Activated CD4-positive, alpha-beta T cell treated with anti-CD3 and anti-CD28 coated beads, Interleukin-2, amount 10 ng/mL, durations not matched to agents 7 days and 5 days (primary cell): ENCODE measurements at regions not wholly inside any gene's neighbourhood (a gene's known extent, or its start where the extent isn't known, plus 50 kb on each side); places are given as distances from the start of the nearest gene placed in this dataset.

ENCODE experiments used
- CTCF ChIA-PET: fragments of 350-600 bp; sonication (Branson Sonifier 250); formaldehyde crosslinking; loops from one replicate; lab custom pipeline; 2021; ENCODE audit warnings: antibody characterized with exemption; lab: Charles Lee
- POLR2A ChIA-PET: fragments of 350-600 bp; sonication (Branson Sonifier 250); formaldehyde crosslinking; loops from one replicate; lab custom pipeline; 2021; ENCODE audit warnings: antibody characterized with exemption; lab: Charles Lee
- DNase-seq: peaks from one replicate; pipeline ENCODE4 v3.0.0-alpha.2; 2020
- H3K27ac Mint-ChIP-seq: one replicate; pipeline ENCODE4 v1.8.0; 2021; ENCODE audit warnings: mild to moderate bottlenecking, moderate library complexity, mixed read lengths
- H3K27me3 Mint-ChIP-seq: one replicate; pipeline ENCODE4 v1.8.0; 2021; ENCODE audit warnings: mixed read lengths
- H3K36me3 Mint-ChIP-seq: one replicate; pipeline ENCODE4 v1.8.0; 2021; ENCODE audit warnings: low read depth, mixed read lengths
- H3K4me1 Mint-ChIP-seq: one replicate; pipeline ENCODE4 v1.8.0; 2021; ENCODE audit warnings: mixed read lengths
- H3K4me3 Mint-ChIP-seq: one replicate; pipeline ENCODE4 v1.8.0; 2021; ENCODE audit warnings: mild to moderate bottlenecking, moderate library complexity, mixed read lengths
- H3K9me3 Mint-ChIP-seq: one replicate; pipeline ENCODE4 v1.8.0; 2021; ENCODE audit warnings: mixed read lengths

DNA sequence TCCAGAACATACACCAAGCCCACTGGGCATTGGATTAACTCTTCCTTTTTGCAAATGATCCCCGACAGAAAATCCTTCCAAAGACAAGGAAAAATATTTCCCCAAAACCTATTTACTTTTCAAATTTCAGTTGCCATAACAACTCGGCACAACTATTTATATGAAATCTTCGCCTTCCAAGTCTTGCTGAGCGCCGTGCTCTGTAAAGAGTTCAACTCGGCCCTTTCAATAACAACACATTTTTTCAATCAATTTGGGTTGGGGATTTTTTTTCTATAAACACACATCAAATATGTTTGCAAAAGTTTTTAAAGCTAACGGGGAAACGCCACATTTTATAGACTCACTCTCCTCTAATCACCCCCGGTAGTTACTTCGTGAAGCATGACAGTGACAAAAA lies 333.8 kb downstream of the MN1 start:
- Mint-ChIP-seq H3K36me3 (no peaks in the 10 kb centered on the region), H3K27me3 (no peaks in the 10 kb centered on the region), H3K4me1 (no peaks in the 10 kb centered on the region), H3K4me3 (no peak overlapping the region), H3K27ac (no peak overlapping the region), H3K9me3 (peaks cover 3% of the 10 kb centered on the region)
- POLR2A ChIA-PET = no interaction called here
- CTCF ChIA-PET = no interaction called here
- no peak for DNase-seq

DNA sequence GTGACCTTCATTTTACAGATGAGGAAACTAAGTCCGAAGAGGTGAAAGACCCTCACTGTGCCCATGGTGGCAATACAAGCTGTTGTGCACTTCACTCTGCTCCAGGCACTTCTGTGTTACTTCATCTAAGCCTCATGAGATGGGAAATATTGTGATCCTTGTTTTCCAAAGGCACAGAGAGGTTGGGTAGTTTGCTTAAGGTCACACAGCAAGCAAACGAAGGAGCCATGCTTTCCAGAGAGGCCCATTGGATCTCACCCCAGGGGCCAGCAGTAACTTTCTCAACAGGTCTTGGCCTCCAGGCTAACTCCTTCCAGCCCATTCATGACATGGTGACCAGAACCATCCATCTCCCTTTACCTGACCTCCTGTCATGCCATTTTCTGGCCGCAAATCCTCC lies 332.8 kb downstream of the MN1 start:
- Mint-ChIP-seq H3K4me3 (no peak overlapping the region), H3K4me1 (no peaks in the 10 kb centered on the region)
- POLR2A ChIA-PET = no interaction called here

DNA sequence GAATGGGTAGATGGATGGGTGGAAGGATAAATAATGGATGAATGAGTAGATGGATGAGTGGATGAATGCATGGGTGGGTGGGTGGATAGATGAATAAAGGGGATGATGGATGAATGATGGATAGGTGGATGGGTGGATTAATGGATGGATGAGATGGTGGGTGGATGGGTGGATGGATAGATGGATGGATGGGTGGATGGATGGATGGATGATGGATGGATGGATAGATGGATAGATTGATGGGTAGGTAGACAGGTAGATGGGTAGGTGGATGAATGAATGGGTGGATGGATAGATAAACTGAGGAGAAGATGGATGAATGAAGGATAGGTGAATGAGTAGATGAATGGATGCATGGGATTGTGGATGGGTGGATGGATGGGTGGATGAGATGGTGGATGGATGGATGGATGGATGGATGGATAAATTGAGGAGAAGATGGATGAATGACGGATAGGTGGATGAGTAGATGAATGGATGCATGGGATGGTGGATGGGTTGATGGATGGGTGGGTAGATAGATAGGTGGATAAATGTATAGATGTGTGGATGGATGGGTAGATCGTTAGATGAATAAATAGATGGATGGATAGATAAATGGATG lies 331.3 kb downstream of the MN1 start:
- POLR2A ChIA-PET = no interaction called here
- no peaks in the 10 kb centered on the region for H3K4me1 Mint-ChIP-seq
- no peaks in the 10 kb centered on the region for H3K9me3 Mint-ChIP-seq
- no peak for DNase-seq
- H3K36me3 Mint-ChIP-seq = no peaks in the 10 kb centered on the region
- no peak overlapping the region for H3K4me3 Mint-ChIP-seq
- H3K27ac Mint-ChIP-seq = no peak overlapping the region
- H3K27me3 Mint-ChIP-seq = no peaks in the 10 kb centered on the region
- CTCF ChIA-PET = interaction anchor here (0.6 kb wide), 1 partner anchor 54 kb away, joined by 3 read pairs; no protein-coding TSS in a partner anchor

More for the DNA sequence above, 332.8 kb downstream of the MN1 start:
- no peak for DNase-seq
- no peaks in the 10 kb centered on the region for H3K9me3 Mint-ChIP-seq
- no peak overlapping the region for H3K27ac Mint-ChIP-seq
- H3K27me3 Mint-ChIP-seq = no peaks in the 10 kb centered on the region
- no peaks in the 10 kb centered on the region for H3K36me3 Mint-ChIP-seq
- CTCF ChIA-PET = no interaction called here

DNA sequence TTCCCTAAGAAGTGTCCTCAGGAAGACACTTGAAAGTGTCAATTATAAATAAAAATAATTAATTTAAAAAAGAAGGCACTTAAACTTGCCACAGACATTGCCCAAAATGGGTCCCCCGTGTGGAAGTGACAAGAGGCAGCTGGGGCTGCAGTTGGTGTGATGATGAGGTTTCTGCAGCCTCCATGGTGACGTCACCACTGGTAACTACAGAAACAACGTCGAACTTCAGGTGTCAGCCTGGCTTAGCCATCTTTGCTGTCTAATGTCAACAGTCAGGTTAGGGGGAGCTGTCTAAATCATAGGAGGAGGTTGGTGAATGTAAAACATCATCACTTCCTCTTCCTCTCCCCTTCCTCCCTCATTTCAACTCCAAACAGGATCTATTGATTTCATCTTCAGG lies 328.6 kb downstream of the MN1 start:
- H3K4me3 Mint-ChIP-seq = no peak overlapping the region
- H3K27ac Mint-ChIP-seq = no peak overlapping the region
- no peaks in the 10 kb centered on the region for H3K36me3 Mint-ChIP-seq
- no peaks in the 10 kb centered on the region for H3K9me3 Mint-ChIP-seq
- no peak for DNase-seq
- no peaks in the 10 kb centered on the region for H3K27me3 Mint-ChIP-seq
- CTCF ChIA-PET = interaction anchor here (0.7 kb wide), 1 partner anchor 111 kb away, joined by 3 read pairs; no protein-coding TSS in a partner anchor
- POLR2A ChIA-PET = no interaction called here
- no peaks in the 10 kb centered on the region for H3K4me1 Mint-ChIP-seq

DNA sequence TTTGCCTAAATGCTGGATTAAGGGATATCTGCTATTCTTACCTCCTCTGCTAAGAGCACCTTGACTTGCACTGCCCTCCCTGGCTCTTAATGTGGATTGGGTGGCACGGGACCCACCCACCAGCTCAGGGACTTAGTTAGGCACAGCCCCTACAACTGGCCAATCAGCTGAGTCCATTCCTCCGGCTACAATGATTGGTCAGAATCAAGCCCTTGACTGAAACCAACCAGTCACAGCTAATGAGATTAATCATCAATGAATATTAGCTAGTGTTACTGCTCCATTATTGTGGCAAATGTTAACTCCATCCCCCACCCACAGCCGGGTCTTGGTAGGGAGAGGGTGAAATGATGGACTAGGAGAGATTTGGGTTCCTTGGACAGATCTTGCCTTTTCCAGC lies 328.0 kb downstream of the MN1 start:
- Mint-ChIP-seq H3K36me3 (no peaks in the 10 kb centered on the region), H3K4me3 (no peak overlapping the region), H3K9me3 (no peaks in the 10 kb centered on the region), H3K27me3 (no peaks in the 10 kb centered on the region), H3K27ac (no peak overlapping the region), H3K4me1 (no peaks in the 10 kb centered on the region)
- CTCF ChIA-PET = interaction anchor here (0.6 kb wide), 1 partner anchor 1000 kb away, joined by 3 read pairs; no protein-coding TSS in a partner anchor
- POLR2A ChIA-PET = no interaction called here
- DNase-seq = no peak

DNA sequence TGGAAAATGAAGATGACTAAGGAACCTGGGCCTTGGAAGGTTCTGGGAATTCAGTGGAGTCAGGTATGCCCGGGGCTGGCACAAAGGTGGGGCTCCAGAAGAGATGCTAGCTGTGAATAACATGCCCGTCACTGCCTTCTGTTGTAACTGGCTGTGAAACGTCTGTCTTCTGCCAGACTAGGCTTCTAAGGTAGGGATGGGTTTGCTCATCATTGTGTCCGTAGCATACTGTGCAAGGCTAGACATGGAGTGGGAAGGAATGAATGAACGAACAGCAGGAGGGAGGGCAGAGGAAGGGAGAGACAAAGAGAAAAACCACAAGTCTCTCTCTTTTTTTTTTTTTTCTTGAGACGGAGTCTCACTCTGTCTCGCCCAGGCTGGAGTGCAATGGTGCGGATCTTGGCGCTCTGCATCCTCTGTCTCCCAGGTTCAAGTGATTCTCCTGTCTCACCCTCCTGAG lies 327.4 kb downstream of the MN1 start:
- DNase-seq = no peak
- no peak overlapping the region for H3K4me3 Mint-ChIP-seq
- ChIA-PET POLR2A (no interaction called here), CTCF (interaction anchor here (0.6 kb wide), 1 partner anchor 1000 kb away, joined by 3 read pairs; no protein-coding TSS in a partner anchor)
- H3K9me3 Mint-ChIP-seq = no peaks in the 10 kb centered on the region
- no peak overlapping the region for H3K27ac Mint-ChIP-seq
- H3K4me1 Mint-ChIP-seq = no peaks in the 10 kb centered on the region
- H3K27me3 Mint-ChIP-seq = no peaks in the 10 kb centered on the region
- H3K36me3 Mint-ChIP-seq = no peaks in the 10 kb centered on the region

DNA sequence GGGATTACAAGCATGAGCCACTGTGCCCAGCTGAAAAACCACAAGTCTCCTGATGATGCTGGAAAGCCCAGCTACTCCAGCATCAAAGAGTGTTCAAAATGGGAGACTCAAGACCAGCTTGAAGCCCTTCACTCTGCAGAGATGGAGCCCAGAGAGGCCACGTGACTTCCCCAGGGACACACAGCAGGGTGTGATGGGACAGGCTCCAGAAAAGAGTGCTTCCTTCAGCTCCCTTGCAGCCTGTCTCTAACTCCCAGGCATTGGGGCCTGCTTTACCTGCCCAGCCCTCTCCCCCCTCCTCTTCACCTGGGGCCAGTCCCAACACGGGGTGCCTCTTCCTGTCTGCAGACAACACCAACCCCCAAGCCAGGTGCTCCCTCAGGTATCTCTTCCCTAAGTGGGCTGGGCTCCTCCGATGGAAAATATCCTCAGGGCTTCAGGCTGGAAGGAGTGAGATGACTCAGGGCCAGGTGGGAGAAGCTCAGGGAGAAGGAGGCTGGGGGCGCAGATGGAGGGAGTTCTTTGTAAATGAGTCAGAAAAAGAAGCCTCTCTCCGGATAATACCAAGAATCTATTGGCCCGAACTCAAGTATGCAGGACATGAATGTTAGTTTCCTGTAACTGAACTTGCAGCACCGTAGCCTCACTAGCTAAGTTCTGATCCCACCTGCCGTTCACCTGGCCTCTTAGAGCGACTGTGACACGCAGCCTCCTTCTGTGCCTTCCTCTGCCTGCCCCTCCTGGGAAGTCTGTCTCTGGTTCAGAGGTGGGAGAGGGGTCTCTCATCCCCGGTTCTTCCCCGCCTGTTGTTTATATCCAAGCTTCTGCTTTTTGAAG lies 326.6 kb downstream of the MN1 start:
- POLR2A ChIA-PET = no interaction called here
- Mint-ChIP-seq H3K4me1 (no peaks in the 10 kb centered on the region), H3K27ac (no peak overlapping the region), H3K4me3 (no peak overlapping the region), H3K9me3 (no peaks in the 10 kb centered on the region), H3K27me3 (no peaks in the 10 kb centered on the region), H3K36me3 (no peaks in the 10 kb centered on the region)
- CTCF ChIA-PET = no interaction called here
- no peak for DNase-seq

DNA sequence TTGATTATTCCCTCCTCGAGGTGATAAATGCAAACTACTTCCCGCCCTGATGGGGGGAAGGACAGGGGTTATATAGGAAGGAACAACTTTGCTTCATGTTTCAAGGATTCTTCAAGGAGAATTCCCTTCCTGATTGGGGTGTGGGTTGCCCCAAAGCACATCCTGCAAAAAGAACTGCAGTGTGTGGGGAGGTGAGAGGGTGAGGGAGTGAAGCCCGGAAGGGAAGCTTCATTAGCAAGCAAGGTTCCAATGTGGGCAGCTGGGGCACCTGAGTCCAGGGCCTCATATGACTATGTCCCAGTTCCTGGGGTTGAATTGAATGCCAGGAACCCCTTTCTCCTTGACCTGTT lies 326.0 kb downstream of the MN1 start:
- Mint-ChIP-seq H3K4me3 (no peak overlapping the region), H3K36me3 (no peaks in the 10 kb centered on the region), H3K4me1 (no peaks in the 10 kb centered on the region), H3K27ac (no peak overlapping the region), H3K27me3 (no peaks in the 10 kb centered on the region), H3K9me3 (no peaks in the 10 kb centered on the region)
- DNase-seq = no peak
- CTCF ChIA-PET = no interaction called here
- POLR2A ChIA-PET = no interaction called here

DNA sequence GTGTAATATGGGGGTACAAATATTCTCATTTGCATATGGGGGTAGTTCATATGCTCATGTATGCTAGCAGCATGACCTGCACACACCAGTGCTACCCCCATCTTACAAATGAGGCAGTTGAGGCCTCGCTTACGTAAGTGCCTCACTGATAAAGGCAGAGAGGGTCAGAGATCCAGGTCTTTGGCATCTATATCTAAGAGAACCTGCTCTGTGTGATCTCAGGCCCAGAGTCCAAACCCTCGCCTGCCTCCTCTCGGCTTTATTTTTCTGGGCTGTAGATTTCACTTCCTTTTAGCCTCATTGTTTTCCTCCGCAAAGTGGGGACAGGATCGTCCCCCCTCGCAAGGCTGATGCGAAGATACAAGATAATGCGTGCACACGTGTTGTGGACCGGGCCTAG lies 325.2 kb downstream of the MN1 start:
- Mint-ChIP-seq H3K9me3 (no peaks in the 10 kb centered on the region), H3K27me3 (no peaks in the 10 kb centered on the region), H3K4me1 (no peaks in the 10 kb centered on the region), H3K36me3 (no peaks in the 10 kb centered on the region), H3K27ac (no peak overlapping the region), H3K4me3 (no peak overlapping the region)
- no peak for DNase-seq
- ChIA-PET POLR2A (no interaction called here), CTCF (no interaction called here)

DNA sequence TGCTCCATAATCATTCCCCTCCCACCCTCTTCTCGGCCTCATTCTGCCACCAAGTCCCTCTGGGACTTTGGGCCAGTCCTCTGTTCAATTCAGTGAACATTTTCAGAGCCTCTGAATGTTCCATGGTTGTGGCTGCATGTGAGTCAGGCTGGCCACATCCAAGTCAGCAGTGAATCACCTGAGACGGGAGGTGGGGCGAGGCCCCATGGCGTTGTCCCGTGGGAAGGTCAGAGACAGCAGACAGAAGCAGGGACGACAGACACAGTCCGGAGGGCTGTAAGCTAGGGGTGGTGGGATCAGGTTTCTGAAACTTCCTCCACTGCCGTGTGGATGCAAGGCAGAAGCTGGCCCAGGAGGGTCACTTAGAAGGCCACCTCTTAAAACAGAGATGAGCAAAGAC lies 324.8 kb downstream of the MN1 start:
- no peak for DNase-seq
- no peaks in the 10 kb centered on the region for H3K9me3 Mint-ChIP-seq
- POLR2A ChIA-PET = no interaction called here
- no peak overlapping the region for H3K4me3 Mint-ChIP-seq
- H3K27me3 Mint-ChIP-seq = no peaks in the 10 kb centered on the region
- CTCF ChIA-PET = no interaction called here
- H3K4me1 Mint-ChIP-seq = no peaks in the 10 kb centered on the region
- no peaks in the 10 kb centered on the region for H3K36me3 Mint-ChIP-seq
- no peak overlapping the region for H3K27ac Mint-ChIP-seq

DNA sequence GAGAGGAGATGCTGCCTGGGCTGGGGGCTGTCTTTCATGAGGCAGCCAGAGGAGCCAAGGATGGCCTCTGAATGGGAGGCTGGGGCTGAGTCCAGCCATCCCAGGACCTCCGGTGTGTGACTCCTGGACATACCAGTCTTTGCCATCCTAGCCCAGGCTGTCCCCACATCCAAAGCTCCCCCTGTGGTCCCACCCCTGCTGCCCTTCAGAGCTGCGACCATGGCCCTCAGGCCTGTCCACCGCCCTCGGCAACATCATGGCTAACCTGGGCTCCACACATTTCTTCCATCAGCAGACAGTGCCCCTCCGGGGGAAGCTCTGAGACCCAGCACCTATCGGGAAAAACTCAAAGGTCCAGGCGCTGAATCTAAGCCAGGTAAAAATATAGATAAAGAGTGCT lies 324.4 kb downstream of the MN1 start:
- Mint-ChIP-seq H3K27me3 (no peaks in the 10 kb centered on the region), H3K27ac (no peak overlapping the region), H3K4me3 (no peak overlapping the region), H3K4me1 (no peaks in the 10 kb centered on the region), H3K9me3 (no peaks in the 10 kb centered on the region), H3K36me3 (no peaks in the 10 kb centered on the region)
- CTCF ChIA-PET = no interaction called here
- DNase-seq = no peak
- POLR2A ChIA-PET = no interaction called here

DNA sequence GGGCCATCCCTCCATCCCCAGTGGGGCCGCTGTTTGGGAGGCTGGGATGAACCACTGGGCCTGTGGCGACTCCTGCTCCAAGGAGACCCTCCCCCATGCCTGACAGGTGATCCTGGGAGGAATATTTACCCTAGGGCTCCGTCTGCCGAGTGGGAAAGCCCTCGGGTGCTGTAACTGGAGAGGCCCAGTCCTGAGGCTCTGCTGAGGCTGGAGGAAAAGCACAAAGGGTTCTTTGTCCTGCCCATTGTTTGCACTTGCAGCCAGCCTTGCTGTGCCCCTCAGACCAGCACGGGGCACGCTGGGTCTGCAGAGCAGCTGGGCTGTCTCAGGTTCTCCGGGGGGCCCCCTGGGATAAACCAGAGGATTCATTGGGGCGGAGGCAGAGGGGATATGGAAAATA lies 321.1 kb downstream of the MN1 start:
- no peak overlapping the region for H3K27ac Mint-ChIP-seq
- H3K4me1 Mint-ChIP-seq = no peaks in the 10 kb centered on the region
- CTCF ChIA-PET = no interaction called here
- H3K27me3 Mint-ChIP-seq = no peaks in the 10 kb centered on the region
- no peak overlapping the region for H3K4me3 Mint-ChIP-seq
- no peaks in the 10 kb centered on the region for H3K9me3 Mint-ChIP-seq
- DNase-seq = no peak
- POLR2A ChIA-PET = no interaction called here
- no peaks in the 10 kb centered on the region for H3K36me3 Mint-ChIP-seq

DNA sequence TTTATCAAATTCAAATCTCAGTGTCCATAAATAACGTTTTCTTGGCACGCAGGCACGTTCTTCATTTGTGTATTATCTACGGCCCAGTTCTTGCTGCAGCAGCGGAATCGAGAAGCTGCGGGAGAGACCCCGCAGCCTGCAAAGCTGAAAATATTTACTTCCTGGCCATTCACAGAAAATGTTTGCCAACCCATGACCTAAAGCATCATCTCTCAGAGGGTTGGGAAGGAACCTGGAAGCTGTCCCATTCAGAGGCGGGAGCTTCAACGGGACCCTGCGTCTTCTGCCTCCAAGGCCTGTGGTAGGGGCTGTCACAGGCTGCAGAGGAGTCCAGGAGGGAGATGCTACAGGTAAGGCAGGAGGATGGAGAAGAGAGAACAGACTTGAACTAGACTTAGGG lies 319.2 kb downstream of the MN1 start:
- POLR2A ChIA-PET = no interaction called here
- H3K4me1 Mint-ChIP-seq = no peaks in the 10 kb centered on the region
- DNase-seq = no peak
- CTCF ChIA-PET = no interaction called here
- no peaks in the 10 kb centered on the region for H3K27me3 Mint-ChIP-seq
- no peak overlapping the region for H3K27ac Mint-ChIP-seq
- H3K9me3 Mint-ChIP-seq = no peaks in the 10 kb centered on the region
- no peaks in the 10 kb centered on the region for H3K36me3 Mint-ChIP-seq
- no peak overlapping the region for H3K4me3 Mint-ChIP-seq
